ENCODE measurements at regions not wholly inside any gene's neighbourhood (a gene's known extent, or its start where the extent isn't known, plus 50 kb on each side); places are given as distances from the start of the nearest gene placed in this dataset.

DNA sequence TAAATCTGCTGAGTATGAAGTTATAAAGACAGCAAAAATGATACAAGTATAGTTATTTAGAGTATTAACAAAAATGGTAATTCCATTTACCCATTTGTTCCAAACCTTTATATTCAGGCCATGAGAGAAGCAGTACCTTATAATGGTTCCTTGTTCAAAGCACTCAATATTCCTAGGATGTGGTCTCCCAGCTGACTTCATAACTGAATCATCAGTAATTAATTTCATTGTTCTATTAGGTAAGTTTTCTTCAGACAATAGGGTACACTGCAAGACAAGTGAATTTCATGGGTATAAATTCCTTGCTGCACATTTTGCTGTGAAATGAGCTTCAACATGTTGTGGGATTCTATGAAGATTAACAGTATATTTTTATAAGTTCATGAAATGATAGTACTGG is 550.8 kb upstream of the ZEB2 start:
- no peak overlapping the region for H3K4me3 ChIP-seq (ENCODE audit: low read depth, low read length)
- no peak for DNase-seq (ENCODE audit: low read depth)

DNA sequence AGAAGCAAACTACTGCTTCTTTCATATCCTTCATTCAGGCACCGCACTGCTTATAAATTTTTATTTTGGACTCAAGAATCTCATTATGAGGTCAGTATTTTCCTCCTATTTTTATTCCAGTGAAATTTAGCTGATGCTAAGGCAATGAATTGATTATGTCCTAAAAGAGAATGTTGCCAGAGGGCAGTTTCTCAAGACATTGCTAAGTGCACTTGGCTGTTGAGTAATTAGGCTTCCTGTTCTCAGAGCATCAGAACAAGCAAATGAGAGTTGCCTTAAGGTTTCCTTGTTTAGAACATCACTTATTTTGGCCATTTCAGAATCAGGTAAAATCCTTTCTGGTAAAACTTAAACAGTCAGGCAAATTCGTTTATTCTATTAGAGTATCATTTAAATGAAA is 548.6 kb upstream of the ZEB2 start:
- no peak overlapping the region for H3K4me3 ChIP-seq (ENCODE audit: low read depth, low read length)
- no peak for DNase-seq (ENCODE audit: low read depth)

- DNase-seq (ENCODE audit: low read depth), result no peak
- H3K4me3 ChIP-seq (ENCODE audit: low read depth, low read length), result no peak overlapping the region
These were observed 547.7 kb upstream of the ZEB2 start for GRCh38 chr2:145067549-145068030.

DNA sequence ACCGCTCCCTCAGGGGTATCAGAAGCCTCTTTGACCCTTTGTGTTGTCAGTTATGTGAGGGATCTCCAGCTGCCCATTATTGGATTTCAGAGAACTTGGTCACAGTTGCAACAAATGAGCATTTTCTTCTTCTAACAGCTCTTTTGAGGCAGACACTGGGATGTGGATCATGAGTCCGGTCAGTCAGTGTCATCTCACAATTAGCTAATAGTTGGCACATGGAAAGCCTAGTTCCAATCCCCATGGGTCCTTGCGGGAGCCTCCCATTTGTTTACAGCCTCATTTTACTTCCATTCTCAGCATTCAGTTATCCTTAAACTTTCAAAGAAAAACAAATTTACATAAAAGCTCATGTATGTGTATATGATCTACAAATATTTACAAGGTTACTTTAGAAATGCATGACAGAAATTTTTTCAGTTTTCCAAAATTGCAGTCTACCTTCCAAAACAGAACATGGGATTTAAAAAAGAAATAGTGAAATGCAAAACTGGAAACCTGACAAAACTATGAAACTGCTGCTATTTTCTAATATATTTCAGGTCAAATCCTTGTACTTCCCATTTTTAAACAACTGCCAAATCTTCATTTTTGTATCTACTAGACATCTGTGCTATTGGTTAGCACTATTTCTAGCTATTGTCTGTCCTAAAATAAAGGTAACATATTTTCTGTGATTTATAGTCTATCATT is 547.1 kb upstream of the ZEB2 start:
- DNase-seq (ENCODE audit: low read depth), result no peak
- no peak overlapping the region for H3K4me3 ChIP-seq (ENCODE audit: low read depth, low read length)

- no peak overlapping the region for H3K4me3 ChIP-seq (ENCODE audit: low read depth, low read length)
- DNase-seq (ENCODE audit: low read depth), result peak; percentile 41
These were observed 546.3 kb upstream of the ZEB2 start for GRCh38 chr2:145066151-145066661.

DNA sequence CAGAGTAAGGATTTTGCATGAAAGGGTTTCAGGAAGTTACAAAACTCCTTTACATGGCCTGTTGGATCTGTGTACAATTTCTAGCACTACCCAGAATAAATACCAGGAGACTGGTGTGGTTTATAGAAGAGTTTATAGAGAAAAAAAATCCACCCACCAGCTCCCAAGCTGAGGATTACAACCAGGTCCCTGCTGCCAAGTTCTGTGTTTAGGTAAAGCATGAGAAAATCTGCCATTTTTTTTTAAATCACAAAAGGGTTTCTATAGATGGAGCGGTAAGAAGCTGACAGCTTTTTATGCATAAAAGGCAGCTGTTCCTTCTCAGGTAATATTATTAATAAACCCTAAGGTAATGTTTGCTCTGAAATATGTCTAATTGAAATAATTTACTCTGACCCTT is 545.4 kb upstream of the ZEB2 start:
- peak; percentile 50 for DNase-seq (ENCODE audit: low read depth)
- H3K4me3 ChIP-seq (ENCODE audit: low read depth, low read length), result no peak overlapping the region

DNA sequence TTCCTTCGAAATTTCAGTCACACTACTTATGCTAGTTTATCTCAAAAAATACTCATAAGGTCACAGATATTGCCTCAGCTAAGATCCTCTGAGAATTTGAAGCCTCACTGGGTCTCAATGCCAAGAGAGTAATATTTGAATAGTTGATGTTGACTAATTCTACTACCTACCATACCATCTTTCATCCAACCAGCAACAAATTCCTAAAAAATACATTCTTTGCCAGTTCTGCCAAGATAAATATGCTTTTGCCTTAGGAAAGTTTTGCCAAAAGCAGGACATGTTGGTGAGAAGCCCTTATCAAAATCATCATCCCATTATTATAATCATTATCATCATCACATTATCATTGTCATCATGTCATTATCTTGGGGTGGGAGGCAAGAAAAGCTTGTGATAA is 544.6 kb upstream of the ZEB2 start:
- no peak for DNase-seq (ENCODE audit: low read depth)
- no peak overlapping the region for H3K4me3 ChIP-seq (ENCODE audit: low read depth, low read length)

GRCh38 chr2:145060876-145061275 is 541.0 kb upstream of the ZEB2 start:
- H3K4me3 ChIP-seq (ENCODE audit: low read depth, low read length), result no peak overlapping the region
- no peak for DNase-seq (ENCODE audit: low read depth)

- DNase-seq (ENCODE audit: low read depth), result no peak
- no peak overlapping the region for H3K4me3 ChIP-seq (ENCODE audit: low read depth, low read length)
These were observed 540.0 kb upstream of the ZEB2 start for GRCh38 chr2:145059914-145060313.

DNA sequence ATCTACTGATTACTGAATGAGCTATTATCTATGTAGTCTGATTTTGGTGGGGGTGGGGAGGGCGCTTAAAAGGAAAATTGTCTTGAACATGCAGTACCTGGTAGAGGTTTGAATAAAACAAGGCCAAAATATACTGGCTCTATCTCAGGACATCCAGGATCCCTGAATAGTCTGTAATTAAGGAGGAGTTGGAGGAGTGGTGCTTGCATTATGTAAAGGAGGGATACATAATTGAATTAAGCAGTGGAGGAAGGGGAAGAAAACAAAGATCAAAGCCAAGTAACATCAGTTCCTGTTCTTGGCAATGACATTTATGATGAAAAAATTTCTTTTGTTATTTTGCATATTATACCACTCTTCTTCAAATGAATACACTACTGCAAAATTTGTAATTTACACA is 539.4 kb upstream of the ZEB2 start:
- no peak for DNase-seq (ENCODE audit: low read depth)
- H3K4me3 ChIP-seq (ENCODE audit: low read depth, low read length), result no peak overlapping the region

GRCh38 chr2:145058457-145058856 is 538.5 kb upstream of the ZEB2 start:
- no peak overlapping the region for H3K4me3 ChIP-seq (ENCODE audit: low read depth, low read length)
- DNase-seq (ENCODE audit: low read depth), result no peak

- H3K4me3 ChIP-seq (ENCODE audit: low read depth, low read length), result no peak overlapping the region
- no peak for DNase-seq (ENCODE audit: low read depth)
These were observed 535.7 kb upstream of the ZEB2 start for GRCh38 chr2:145055651-145056050.

GRCh38 chr2:145050134-145050533 is 530.2 kb upstream of the ZEB2 start:
- no peak for DNase-seq (ENCODE audit: low read depth)
- H3K4me3 ChIP-seq (ENCODE audit: low read depth, low read length), result no peak overlapping the region

DNA sequence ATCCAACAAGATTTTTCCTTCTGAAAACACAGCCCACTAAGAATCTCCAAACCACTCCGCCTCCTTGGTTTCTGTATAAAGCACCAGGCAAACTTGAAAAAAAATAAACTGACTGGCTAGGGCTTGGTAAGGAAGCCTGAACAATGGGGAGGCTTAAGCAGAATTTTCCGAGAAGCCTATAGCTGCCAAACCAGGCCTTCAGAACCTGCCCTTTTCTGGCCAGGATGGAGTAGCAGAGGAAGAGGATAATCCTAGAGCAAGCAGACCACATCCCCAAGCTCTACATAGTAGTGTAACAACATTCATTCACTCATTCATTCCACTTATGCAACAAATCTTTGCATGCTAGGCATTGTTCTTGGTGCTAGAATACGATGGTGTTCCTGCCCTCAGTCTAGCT is 529.6 kb upstream of the ZEB2 start:
- no peak for DNase-seq (ENCODE audit: low read depth)
- H3K4me3 ChIP-seq (ENCODE audit: low read depth, low read length), result no peak overlapping the region

- no peak overlapping the region for H3K4me3 ChIP-seq (ENCODE audit: low read depth, low read length)
- DNase-seq (ENCODE audit: low read depth), result no peak
These were observed 527.6 kb upstream of the ZEB2 start for GRCh38 chr2:145047554-145047953.

DNA sequence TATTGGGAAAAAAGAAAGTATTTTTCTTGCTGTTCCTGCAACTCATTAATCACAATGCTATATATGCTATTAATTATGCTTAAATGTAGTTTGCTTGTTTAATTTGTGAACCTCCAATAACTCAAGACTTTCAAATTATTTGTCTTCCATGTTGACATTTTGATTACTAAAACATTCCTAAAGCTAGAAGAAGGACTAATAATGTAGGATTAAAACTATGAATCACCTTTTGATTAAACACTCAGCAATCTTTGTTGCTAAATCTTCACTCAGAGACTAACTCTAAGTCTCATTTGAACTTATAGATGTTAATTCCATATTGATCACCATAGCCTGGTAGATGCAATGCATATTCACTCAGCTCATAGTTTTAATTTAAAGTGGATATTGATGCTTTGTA is 524.6 kb upstream of the ZEB2 start:
- no peak for DNase-seq (ENCODE audit: low read depth)
- H3K4me3 ChIP-seq (ENCODE audit: low read depth, low read length), result no peak overlapping the region

DNA sequence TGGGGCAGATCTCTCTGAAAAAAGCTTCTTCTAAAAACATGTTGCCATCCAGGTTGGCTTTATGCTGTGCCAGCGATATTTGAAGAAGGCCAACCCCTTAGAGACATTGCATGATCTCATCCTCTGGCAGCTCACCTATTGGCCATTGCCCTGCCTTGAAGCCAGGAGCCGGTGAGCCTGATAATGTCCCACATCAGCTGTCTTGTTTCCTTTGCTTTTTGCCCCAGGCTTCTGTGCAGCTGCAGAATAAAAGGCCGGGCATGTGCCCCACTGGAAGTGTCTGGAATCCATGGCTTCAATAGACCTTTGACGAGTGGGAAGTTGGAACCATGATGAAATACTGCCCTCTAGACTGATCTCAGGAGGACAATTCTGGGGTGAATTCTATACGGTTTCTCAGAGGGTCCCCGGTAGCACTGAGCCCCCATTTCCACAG is 523.5 kb upstream of the ZEB2 start:
- no peak overlapping the region for H3K4me3 ChIP-seq (ENCODE audit: low read depth, low read length)
- no peak for DNase-seq (ENCODE audit: low read depth)

DNA sequence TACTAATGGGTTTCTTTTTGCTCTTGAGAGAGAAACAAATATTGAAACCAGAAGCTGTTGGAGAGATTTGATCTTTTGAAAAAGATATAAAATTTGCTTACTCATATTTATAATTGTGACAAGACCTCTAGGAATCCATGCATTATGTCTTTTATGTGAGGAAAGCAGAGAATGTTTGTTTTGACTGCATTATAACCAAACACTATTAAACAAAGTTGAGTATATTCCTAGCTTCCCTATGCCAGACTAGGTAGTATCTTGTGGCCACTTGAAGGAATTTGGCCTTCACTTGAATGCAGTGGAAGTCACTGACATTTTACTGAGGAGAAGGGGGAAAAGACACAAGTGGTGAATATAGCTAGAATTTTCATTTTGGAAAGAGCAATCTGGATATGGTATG is 521.8 kb upstream of the ZEB2 start:
- no peak for DNase-seq (ENCODE audit: low read depth)
- H3K4me3 ChIP-seq (ENCODE audit: low read depth, low read length), result no peak overlapping the region

DNA sequence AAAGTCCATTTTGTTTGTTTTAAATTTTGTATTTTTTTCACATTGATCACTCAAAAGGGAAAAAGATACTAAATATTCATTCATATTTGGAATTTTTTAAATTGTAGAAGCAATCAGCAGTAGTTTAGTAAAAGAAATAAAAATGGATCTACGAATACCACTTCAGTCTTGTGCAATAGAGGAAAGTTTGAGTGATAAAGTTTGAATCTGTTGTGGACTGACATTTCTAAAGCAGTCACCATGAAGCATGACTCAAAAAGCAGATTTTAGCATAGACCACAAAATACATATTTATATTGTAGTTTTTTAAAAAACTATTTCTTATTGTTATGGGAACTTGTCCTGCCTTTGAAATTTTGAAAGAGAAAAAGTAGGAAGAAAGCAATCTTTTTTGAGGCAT is 520.5 kb upstream of the ZEB2 start:
- H3K4me3 ChIP-seq (ENCODE audit: low read depth, low read length), result no peak overlapping the region
- no peak for DNase-seq (ENCODE audit: low read depth)

- DNase-seq (ENCODE audit: low read depth), result no peak
- H3K4me3 ChIP-seq (ENCODE audit: low read depth, low read length), result no peak overlapping the region
These were observed 518.2 kb upstream of the ZEB2 start for GRCh38 chr2:145038041-145038525.

DNA sequence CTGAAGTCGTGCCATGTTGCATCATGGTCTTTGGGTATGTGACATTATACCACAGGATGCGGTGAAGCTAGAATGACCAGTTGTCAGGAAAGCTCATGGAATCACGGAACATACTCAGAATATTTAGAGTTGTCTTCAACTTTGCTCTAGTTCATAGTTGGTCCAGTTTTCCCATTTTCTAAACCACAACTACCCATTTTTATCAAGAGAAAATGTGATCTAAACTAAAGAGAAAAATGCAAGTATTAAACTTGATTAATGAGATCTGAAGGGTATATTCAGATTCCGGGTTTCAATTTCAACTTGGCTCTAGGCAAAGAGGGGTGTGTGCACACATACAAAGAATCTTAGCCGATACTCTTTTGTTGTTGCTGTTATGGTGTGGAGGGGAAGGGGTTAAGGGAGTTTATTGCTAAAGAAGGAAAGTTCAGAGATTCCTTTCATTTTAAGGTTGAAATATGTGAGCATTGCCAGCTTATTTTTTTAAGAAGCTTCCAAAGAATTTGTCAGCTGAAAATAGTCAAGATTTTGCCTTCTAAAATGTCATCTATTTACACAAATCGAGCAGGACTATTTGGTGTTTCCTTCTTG is 516.6 kb upstream of the ZEB2 start:
- no peak overlapping the region for H3K4me3 ChIP-seq (ENCODE audit: low read depth, low read length)
- no peak for DNase-seq (ENCODE audit: low read depth)

Data from skeletal muscle cell (primary cell).